Left ventricle myocardium inferior (tissue), 1 donor: ENCODE measurements at regions not wholly inside any gene's neighbourhood (a gene's known extent, or its start where the extent isn't known, plus 50 kb on each side); places are given as distances from the start of the nearest gene placed in this dataset.

Experiments
- DNase-seq: peaks from one replicate; pipeline ENCODE4 v3.0.0-alpha.2; 2020
- H3K27ac ChIP-seq: fragments of 200-600 bp; replicated peaks from 2 replicates; pipeline ENCODE4 v1.8.0; 2021
- H3K27me3 ChIP-seq: fragments of 200-600 bp; 2 replicates; pipeline ENCODE4 v1.8.0; 2021; ENCODE audit warnings: low read depth
- H3K36me3 ChIP-seq: fragments of 200-600 bp; 2 replicates; pipeline ENCODE4 v1.8.0; 2021
- H3K4me1 ChIP-seq: fragments of 200-600 bp; 2 replicates; pipeline ENCODE4 v1.8.0; 2021
- H3K4me3 ChIP-seq: fragments of 200-600 bp; 2 replicates; pipeline ENCODE4 v1.8.0; 2021; ENCODE audit warnings: mild to moderate bottlenecking, moderate library complexity
- H3K9me3 ChIP-seq: fragments of 200-600 bp; replicated peaks from 2 replicates; pipeline ENCODE4 v1.8.0; 2021
- intact Hi-C: fragments of 100-400 bp; cut with micrococcal nuclease; formaldehyde crosslinking; loops from one replicate; pipeline ENCODE4 v1.11.0; 2022
- TF ChIP-seq, protein P1 (sequence below): fragments of 200-600 bp; IDR thresholded peaks from 2 replicates; pipeline ENCODE4 v1.8.0; 2021; ENCODE audit warnings: antibody characterized with exemption, mild to moderate bottlenecking, borderline replicate concordance
- donor health status: DM: no; HTN: yes; CAD: no; lungs with severe emphysema.

DNA sequence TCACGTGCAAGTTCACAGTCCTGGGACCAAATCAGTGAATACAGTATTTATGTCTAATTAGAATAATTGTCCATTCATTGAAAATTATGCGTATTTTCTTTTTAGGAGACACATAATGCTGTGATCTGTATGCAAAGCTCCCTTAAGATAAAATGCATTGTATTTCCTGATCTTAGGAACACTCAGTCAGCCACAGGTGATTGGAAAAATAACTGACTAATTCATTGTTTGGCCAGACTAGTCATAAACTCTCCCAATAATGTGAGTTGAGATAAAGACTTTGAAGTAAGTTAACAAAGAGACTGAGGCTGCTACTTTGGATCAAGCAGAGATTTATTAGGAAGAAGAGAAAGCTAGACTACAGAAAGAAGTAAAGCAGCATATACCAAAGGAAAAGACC is 182.2 kb downstream of the GNAI1 start:
- Histone ChIP-seq H3K4me1 (peaks cover 2% of the 10 kb centered on the region), H3K36me3 (no peaks in the 10 kb centered on the region), H3K9me3 (no peaks in the 10 kb centered on the region), H3K27me3 (no peaks in the 10 kb centered on the region), H3K27ac (no peak overlapping the region), H3K4me3 (no peak overlapping the region)
- no peak for DNase-seq
- intact Hi-C loops, result no loop called here
- TF ChIP-seq, protein P1, sequence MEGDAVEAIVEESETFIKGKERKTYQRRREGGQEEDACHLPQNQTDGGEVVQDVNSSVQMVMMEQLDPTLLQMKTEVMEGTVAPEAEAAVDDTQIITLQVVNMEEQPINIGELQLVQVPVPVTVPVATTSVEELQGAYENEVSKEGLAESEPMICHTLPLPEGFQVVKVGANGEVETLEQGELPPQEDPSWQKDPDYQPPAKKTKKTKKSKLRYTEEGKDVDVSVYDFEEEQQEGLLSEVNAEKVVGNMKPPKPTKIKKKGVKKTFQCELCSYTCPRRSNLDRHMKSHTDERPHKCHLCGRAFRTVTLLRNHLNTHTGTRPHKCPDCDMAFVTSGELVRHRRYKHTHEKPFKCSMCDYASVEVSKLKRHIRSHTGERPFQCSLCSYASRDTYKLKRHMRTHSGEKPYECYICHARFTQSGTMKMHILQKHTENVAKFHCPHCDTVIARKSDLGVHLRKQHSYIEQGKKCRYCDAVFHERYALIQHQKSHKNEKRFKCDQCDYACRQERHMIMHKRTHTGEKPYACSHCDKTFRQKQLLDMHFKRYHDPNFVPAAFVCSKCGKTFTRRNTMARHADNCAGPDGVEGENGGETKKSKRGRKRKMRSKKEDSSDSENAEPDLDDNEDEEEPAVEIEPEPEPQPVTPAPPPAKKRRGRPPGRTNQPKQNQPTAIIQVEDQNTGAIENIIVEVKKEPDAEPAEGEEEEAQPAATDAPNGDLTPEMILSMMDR, result no peak

DNA sequence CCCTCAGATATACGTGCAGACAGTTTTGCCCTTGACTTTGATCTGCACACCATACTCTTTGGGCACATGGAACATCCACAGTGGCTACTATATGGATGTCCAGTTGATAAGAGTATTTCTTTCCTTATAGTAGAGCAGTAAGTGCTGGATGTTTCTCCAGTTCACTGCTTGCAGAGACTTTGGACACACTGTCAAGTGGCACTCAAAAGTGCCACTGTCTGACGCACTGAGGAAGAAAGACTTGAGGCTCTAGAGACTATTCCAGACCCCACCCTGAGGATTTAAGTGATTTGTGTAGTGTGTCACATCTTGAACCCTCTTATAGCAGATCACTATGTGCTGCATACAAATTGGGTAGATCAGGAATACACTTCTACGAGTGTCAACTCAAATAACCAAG is 179.1 kb downstream of the GNAI1 start:
- Histone ChIP-seq H3K27me3 (no peaks in the 10 kb centered on the region), H3K4me1 (peaks cover 12% of the 10 kb centered on the region), H3K9me3 (no peaks in the 10 kb centered on the region), H3K4me3 (no peak overlapping the region), H3K36me3 (no peaks in the 10 kb centered on the region), H3K27ac (no peak overlapping the region)
- no peak for DNase-seq
- TF ChIP-seq, protein P1, result no peak
- intact Hi-C loops, result no loop called here

- Histone ChIP-seq H3K9me3 (no peaks in the 10 kb centered on the region), H3K4me1 (peaks cover 12% of the 10 kb centered on the region), H3K4me3 (no peak overlapping the region), H3K27ac (no peak overlapping the region), H3K27me3 (no peaks in the 10 kb centered on the region), H3K36me3 (no peaks in the 10 kb centered on the region)
- intact Hi-C loops, result no loop called here
- TF ChIP-seq, protein P1, result no peak
- DNase-seq, result no peak
Measured at GRCh38 chr7:80313067-80313626, 178.5 kb downstream of the GNAI1 start.

- H3K27me3 ChIP-seq, result no peaks in the 10 kb centered on the region
- no peak overlapping the region for H3K27ac ChIP-seq
- H3K9me3 ChIP-seq, result no peaks in the 10 kb centered on the region
- no peak overlapping the region for H3K4me3 ChIP-seq
- H3K36me3 ChIP-seq, result no peaks in the 10 kb centered on the region
- TF ChIP-seq, protein P1, result no peak
- intact Hi-C loops, result no loop called here
- no peak for DNase-seq
- peaks cover 12% of the 10 kb centered on the region for H3K4me1 ChIP-seq
Measured at GRCh38 chr7:80312139-80312661, 177.6 kb downstream of the GNAI1 start.

- Histone ChIP-seq H3K27me3 (no peaks in the 10 kb centered on the region), H3K9me3 (no peaks in the 10 kb centered on the region), H3K4me3 (no peak overlapping the region), H3K36me3 (no peaks in the 10 kb centered on the region), H3K4me1 (peaks cover 12% of the 10 kb centered on the region), H3K27ac (no peak overlapping the region)
- TF ChIP-seq, protein P1, result no peak
- DNase-seq, result no peak
- intact Hi-C loops, result no loop called here
Measured at GRCh38 chr7:80311313-80311712, 176.7 kb downstream of the GNAI1 start.
